SK-N-SH (cell line): ENCODE measurements at regions not wholly inside any gene's neighbourhood (a gene's known extent, or its start where the extent isn't known, plus 50 kb on each side); places are given as distances from the start of the nearest gene placed in this dataset.

Experiments
- CTCF ChIP-seq: fragments of 200-600 bp; sonication (generic); IDR thresholded peaks from 2 replicates; pipeline ENCODE4 v1.6.1; 2017; ENCODE audit warnings: antibody characterized with exemption, mild to moderate bottlenecking, moderate library complexity
- EP300 ChIP-seq, 2 experiments: IDR thresholded peaks; 2 replicates each; pipeline versions ENCODE4 v1.4.0 to v1.6.1; 2012; ENCODE audit warnings: borderline replicate concordance in 1 of 2, low read depth in 1 of 2, low read length in 1 of 2
- EZH2phosphoT487 ChIP-seq: fragments of 200-600 bp; sonication (generic); IDR thresholded peaks from 2 replicates; pipeline ENCODE4 v1.6.1; 2017; ENCODE audit warnings: low read depth, mixed run types, mild to moderate bottlenecking, antibody characterized with exemption, moderate library complexity, borderline replicate concordance
- MXI1 ChIP-seq: IDR thresholded peaks from 2 replicates; pipeline ENCODE4 v1.6.1; 2012; ENCODE audit warnings: mild to moderate bottlenecking, low read depth, low read length, improper control_type of control experiment
- NFIC ChIP-seq: IDR thresholded peaks from 2 replicates; pipeline ENCODE4 v1.4.0; 2012; ENCODE audit warnings: borderline replicate concordance
- POLR2AphosphoS5 ChIP-seq: IDR thresholded peaks from 2 replicates; pipeline ENCODE4 v1.6.1; 2012; ENCODE audit warnings: low read depth, low read length
- SMC3 ChIP-seq: IDR thresholded peaks from 2 replicates; pipeline ENCODE4 v1.6.1; 2012; ENCODE audit warnings: low read depth, low read length, improper control_type of control experiment
- TAF1 ChIP-seq: IDR thresholded peaks from 2 replicates; pipeline ENCODE4 v1.6.1; 2012; ENCODE audit warnings: low read depth, mild to moderate bottlenecking, low read length, moderate library complexity, borderline replicate concordance
- USF2 ChIP-seq: fragments of 150-350 bp; IDR thresholded peaks from 2 replicates; pipeline ENCODE4 v1.6.1; 2017; ENCODE audit warnings: antibody characterized with exemption, low read length, low read depth, borderline replicate concordance
- YY1 ChIP-seq: IDR thresholded peaks from 2 replicates; pipeline ENCODE4 v1.4.0; 2012; ENCODE audit warnings: low read depth, mild to moderate bottlenecking
- ZBTB33 ChIP-seq: IDR thresholded peaks from 2 replicates; pipeline ENCODE4 v1.4.0; 2012; ENCODE audit warnings: low read depth, borderline replicate concordance
- TF ChIP-seq, protein P1 (sequence below): IDR thresholded peaks from 2 replicates; pipeline ENCODE4 v1.6.1; 2012; ENCODE audit warnings: mild to moderate bottlenecking, low read depth, low read length, moderate library complexity

GRCh38 chr20:24151621-24152294 is 163.2 kb upstream of the GGTLC1 start:
- TF ChIP-seq SMC3: no peak
- no peak for TF ChIP-seq NFIC
- no peak for TF ChIP-seq POLR2AphosphoS5
- TF ChIP-seq CTCF: no peak
- no peak for TF ChIP-seq YY1
- TF ChIP-seq USF2: no peak
- TF ChIP-seq EZH2phosphoT487: no peak
- TF ChIP-seq, protein P1, sequence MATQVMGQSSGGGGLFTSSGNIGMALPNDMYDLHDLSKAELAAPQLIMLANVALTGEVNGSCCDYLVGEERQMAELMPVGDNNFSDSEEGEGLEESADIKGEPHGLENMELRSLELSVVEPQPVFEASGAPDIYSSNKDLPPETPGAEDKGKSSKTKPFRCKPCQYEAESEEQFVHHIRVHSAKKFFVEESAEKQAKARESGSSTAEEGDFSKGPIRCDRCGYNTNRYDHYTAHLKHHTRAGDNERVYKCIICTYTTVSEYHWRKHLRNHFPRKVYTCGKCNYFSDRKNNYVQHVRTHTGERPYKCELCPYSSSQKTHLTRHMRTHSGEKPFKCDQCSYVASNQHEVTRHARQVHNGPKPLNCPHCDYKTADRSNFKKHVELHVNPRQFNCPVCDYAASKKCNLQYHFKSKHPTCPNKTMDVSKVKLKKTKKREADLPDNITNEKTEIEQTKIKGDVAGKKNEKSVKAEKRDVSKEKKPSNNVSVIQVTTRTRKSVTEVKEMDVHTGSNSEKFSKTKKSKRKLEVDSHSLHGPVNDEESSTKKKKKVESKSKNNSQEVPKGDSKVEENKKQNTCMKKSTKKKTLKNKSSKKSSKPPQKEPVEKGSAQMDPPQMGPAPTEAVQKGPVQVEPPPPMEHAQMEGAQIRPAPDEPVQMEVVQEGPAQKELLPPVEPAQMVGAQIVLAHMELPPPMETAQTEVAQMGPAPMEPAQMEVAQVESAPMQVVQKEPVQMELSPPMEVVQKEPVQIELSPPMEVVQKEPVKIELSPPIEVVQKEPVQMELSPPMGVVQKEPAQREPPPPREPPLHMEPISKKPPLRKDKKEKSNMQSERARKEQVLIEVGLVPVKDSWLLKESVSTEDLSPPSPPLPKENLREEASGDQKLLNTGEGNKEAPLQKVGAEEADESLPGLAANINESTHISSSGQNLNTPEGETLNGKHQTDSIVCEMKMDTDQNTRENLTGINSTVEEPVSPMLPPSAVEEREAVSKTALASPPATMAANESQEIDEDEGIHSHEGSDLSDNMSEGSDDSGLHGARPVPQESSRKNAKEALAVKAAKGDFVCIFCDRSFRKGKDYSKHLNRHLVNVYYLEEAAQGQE: no peak
- no peak for TF ChIP-seq TAF1
- no peak for TF ChIP-seq EP300 (IDR thresholded peaks at IDR 0.05; ENCODE audit: borderline replicate concordance in 1 of 2, low read depth in 1 of 2, low read length in 1 of 2)
- TF ChIP-seq ZBTB33: no peak
- no peak for TF ChIP-seq MXI1
